Skeletal muscle tissue (tissue), 3 donors: ENCODE measurements at regions not wholly inside any gene's neighbourhood (a gene's known extent, or its start where the extent isn't known, plus 50 kb on each side); places are given as distances from the start of the nearest gene placed in this dataset.

Experiments used
- H3K27ac ChIP-seq: one replicate; pipeline ENCODE4 v1.7.0; 2013; ENCODE audit warnings: mild to moderate bottlenecking, low read depth, low read length, inconsistent platforms
- H3K27me3 ChIP-seq, 3 donors: one replicate each; pipeline ENCODE4 v1.7.0; 2013; ENCODE audit warnings: low read length in 3 of 3; ENCODE audit not compliant: control insufficient read depth in 3 of 3, insufficient read depth in 3 of 3
- H3K36me3 ChIP-seq, 3 donors: one replicate each; pipeline ENCODE4 v1.7.0; 2013; ENCODE audit warnings: low read length in 3 of 3; ENCODE audit not compliant: control insufficient read depth in 3 of 3, insufficient read depth in 3 of 3
- H3K4me1 ChIP-seq, 3 donors: one replicate each; pipeline ENCODE4 v1.7.0; 2013; ENCODE audit warnings: low read length in 3 of 3, mild to moderate bottlenecking in 3 of 3; ENCODE audit not compliant: control insufficient read depth in 3 of 3, insufficient read depth in 3 of 3
- H3K4me3 ChIP-seq, 3 donors: one replicate each; pipeline ENCODE4 v1.7.0; 2013; ENCODE audit warnings: low read length in 3 of 3
- H3K9ac ChIP-seq, 3 donors: one replicate each; pipeline ENCODE4 v1.7.0; 2013; ENCODE audit warnings: low read length in 3 of 3, mild to moderate bottlenecking in 3 of 3, moderate library complexity in 2 of 3, low read depth in 1 of 3
- H3K9me3 ChIP-seq, 3 donors: one replicate each; pipeline ENCODE4 v1.7.0; 2013; ENCODE audit warnings: low read length in 3 of 3; ENCODE audit not compliant: control insufficient read depth in 3 of 3
- donor health status: Osteomylitis.

DNA sequence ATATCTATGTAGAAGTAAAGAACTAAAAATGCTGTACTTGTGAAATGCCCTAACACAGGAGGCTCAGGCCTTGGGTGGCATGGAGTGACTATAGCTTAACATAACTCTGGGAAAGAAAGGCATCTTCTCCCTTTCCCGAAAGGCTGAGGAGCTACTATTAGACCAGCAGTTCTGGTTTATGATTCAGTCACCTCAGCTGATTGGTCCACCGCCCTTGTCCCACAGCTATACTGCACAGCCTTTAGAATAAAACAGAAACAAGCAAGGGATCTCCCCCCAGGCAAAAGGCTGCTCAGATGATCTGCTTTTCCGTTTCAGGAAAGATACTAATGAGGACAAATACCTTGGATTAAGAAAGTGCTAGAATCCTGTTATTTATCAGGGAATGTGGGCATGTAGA, 171.3 kb downstream of the SNCA start:
- H3K9ac ChIP-seq = no peak overlapping the region
- no peaks in the 10 kb centered on the region for H3K9me3 ChIP-seq
- no peaks in the 10 kb centered on the region for H3K27me3 ChIP-seq
- H3K27ac ChIP-seq = no peak overlapping the region
- no peaks in the 10 kb centered on the region for H3K36me3 ChIP-seq
- H3K4me3 ChIP-seq = no peak overlapping the region
- H3K4me1 ChIP-seq = no peaks in the 10 kb centered on the region

DNA sequence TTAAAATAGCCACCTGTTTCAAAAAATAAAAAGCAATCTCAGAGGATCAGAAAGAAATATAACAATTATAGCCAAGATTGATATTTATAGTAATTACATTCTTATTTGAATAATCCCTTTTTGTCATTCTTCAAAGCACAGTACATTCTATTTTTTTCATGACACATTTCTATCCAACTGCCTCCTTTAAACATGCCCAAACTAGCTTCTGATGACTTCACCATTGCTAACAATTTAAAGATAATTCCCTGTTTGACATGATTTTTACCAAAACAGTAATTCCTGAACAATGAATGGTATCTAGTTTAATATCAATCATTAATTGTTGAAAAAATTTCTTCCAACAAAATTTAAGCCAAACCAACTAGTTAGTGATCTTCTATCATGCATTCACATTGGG, 172.4 kb downstream of the SNCA start:
- H3K4me1 ChIP-seq = no peaks in the 10 kb centered on the region
- H3K27ac ChIP-seq = no peak overlapping the region
- no peaks in the 10 kb centered on the region for H3K36me3 ChIP-seq
- no peaks in the 10 kb centered on the region for H3K27me3 ChIP-seq
- H3K4me3 ChIP-seq = no peak overlapping the region
- no peak overlapping the region for H3K9ac ChIP-seq
- no peaks in the 10 kb centered on the region for H3K9me3 ChIP-seq

GRCh38 chr4:89661173-89661899, 175.6 kb downstream of the SNCA start:
- Histone ChIP-seq H3K4me3 (no peak overlapping the region), H3K27ac (no peak overlapping the region), H3K27me3 (no peaks in the 10 kb centered on the region), H3K9ac (no peak overlapping the region), H3K4me1 (no peaks in the 10 kb centered on the region), H3K36me3 (no peaks in the 10 kb centered on the region), H3K9me3 (no peaks in the 10 kb centered on the region)

- no peaks in the 10 kb centered on the region for H3K9me3 ChIP-seq
- H3K9ac ChIP-seq = no peak overlapping the region
- no peak overlapping the region for H3K4me3 ChIP-seq
- no peaks in the 10 kb centered on the region for H3K27me3 ChIP-seq
- no peaks in the 10 kb centered on the region for H3K4me1 ChIP-seq
- H3K27ac ChIP-seq = no peak overlapping the region
- H3K36me3 ChIP-seq = no peaks in the 10 kb centered on the region
These were observed 176.4 kb downstream of the SNCA start for GRCh38 chr4:89660444-89661172.

- Histone ChIP-seq H3K4me1 (no peaks in the 10 kb centered on the region), H3K27me3 (no peaks in the 10 kb centered on the region), H3K9ac (no peak overlapping the region), H3K4me3 (no peak overlapping the region), H3K36me3 (no peaks in the 10 kb centered on the region), H3K27ac (no peak overlapping the region), H3K9me3 (no peaks in the 10 kb centered on the region)
These were observed 178.3 kb downstream of the SNCA start for GRCh38 chr4:89658701-89659024.

DNA sequence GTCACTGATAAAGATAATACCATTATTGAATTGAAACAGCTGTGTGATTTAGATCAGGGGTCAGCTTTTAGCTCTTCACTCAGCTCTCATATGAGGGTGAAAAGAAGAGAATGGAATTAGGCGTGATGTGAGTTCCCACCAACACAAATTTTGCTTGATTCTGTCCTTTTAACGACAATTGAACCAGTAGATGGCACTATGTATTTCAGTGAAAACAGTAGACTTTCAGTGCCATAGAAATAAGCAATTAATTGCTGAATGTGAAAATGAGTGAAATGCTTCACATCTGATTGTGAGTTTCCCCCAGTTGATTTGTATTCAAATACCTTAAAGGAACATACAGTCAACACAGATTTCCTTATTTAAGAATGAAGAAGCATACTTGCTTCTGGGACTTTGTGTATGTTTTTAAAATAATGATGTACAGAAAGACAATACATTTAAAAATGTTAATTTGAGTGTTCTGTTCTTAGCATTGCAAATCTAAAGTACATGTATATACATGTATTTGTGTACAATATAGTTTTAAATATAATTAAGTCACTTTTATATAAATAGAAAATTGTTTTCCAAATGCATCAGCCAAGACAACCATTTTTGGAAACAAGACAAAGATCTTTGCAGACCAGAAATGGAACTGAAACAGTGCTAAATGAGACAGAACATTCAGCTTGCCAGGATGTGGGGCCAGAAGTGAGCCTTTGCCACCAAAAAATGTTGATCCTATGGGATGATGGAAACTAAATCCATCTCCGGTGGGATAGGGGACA, 178.8 kb downstream of the SNCA start:
- no peaks in the 10 kb centered on the region for H3K27me3 ChIP-seq
- H3K36me3 ChIP-seq = no peaks in the 10 kb centered on the region
- no peak overlapping the region for H3K27ac ChIP-seq
- H3K9me3 ChIP-seq = no peaks in the 10 kb centered on the region
- H3K9ac ChIP-seq = no peak overlapping the region
- no peak overlapping the region for H3K4me3 ChIP-seq
- H3K4me1 ChIP-seq = no peaks in the 10 kb centered on the region

- no peaks in the 10 kb centered on the region for H3K36me3 ChIP-seq
- H3K4me1 ChIP-seq = no peaks in the 10 kb centered on the region
- H3K4me3 ChIP-seq = no peak overlapping the region
- no peaks in the 10 kb centered on the region for H3K27me3 ChIP-seq
- no peak overlapping the region for H3K9ac ChIP-seq
- H3K9me3 ChIP-seq = no peaks in the 10 kb centered on the region
- no peak overlapping the region for H3K27ac ChIP-seq
These were observed 183.9 kb downstream of the SNCA start for GRCh38 chr4:89653012-89653411.

DNA sequence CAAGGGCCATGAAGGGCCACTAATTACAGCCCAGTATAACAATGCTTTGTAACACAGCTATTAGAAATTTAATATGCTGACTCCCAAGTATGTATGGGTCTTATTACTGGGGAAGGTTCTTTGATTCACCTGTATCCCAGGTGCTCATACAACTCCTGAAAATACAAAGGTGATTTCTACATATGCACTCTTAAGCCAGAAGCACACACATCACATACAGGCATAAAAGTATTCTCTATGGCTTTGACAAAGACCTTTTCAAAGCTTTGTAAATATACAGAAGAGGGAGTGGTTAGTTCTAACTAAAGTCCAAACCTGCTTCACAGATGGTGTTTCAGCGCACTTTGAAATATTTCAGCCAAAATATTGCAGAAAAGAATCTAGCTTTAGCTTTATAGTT, 191.5 kb downstream of the SNCA start:
- H3K9ac ChIP-seq = no peak overlapping the region
- no peaks in the 10 kb centered on the region for H3K9me3 ChIP-seq
- H3K27ac ChIP-seq = no peak overlapping the region
- no peaks in the 10 kb centered on the region for H3K36me3 ChIP-seq
- H3K27me3 ChIP-seq = no peaks in the 10 kb centered on the region
- H3K4me3 ChIP-seq = no peak overlapping the region
- H3K4me1 ChIP-seq = no peaks in the 10 kb centered on the region

DNA sequence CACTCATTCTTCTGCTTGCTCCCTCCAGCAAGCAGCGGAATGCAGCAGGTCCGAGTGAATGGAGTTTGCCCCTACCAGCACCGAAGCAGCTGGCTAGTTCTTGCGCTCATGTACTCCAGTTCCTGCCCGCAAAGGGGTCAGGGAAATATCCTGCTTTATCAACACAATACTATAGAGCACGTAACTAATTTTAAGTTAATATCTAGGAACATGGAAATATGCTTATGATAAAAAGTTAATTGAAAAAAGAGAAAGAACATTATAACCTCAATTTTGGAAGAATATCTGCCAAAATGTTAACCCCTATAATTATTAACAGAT, 195.6 kb downstream of the SNCA start:
- no peaks in the 10 kb centered on the region for H3K9me3 ChIP-seq
- H3K9ac ChIP-seq = no peak overlapping the region
- no peaks in the 10 kb centered on the region for H3K36me3 ChIP-seq
- H3K27me3 ChIP-seq = no peaks in the 10 kb centered on the region
- no peaks in the 10 kb centered on the region for H3K4me1 ChIP-seq
- H3K27ac ChIP-seq = no peak overlapping the region
- H3K4me3 ChIP-seq = no peak overlapping the region

- no peak overlapping the region for H3K4me3 ChIP-seq
- no peaks in the 10 kb centered on the region for H3K36me3 ChIP-seq
- H3K9ac ChIP-seq = no peak overlapping the region
These were observed 196.2 kb downstream of the SNCA start for GRCh38 chr4:89640620-89641366.

More at GRCh38 chr4:89640620-89641366, 196.2 kb downstream of the SNCA start:
- H3K27ac ChIP-seq = no peak overlapping the region
- no peaks in the 10 kb centered on the region for H3K9me3 ChIP-seq
- H3K27me3 ChIP-seq = no peaks in the 10 kb centered on the region
- H3K4me1 ChIP-seq = no peaks in the 10 kb centered on the region
